ENCODE measurements at regions not wholly inside any gene's neighbourhood (a gene's known extent, or its start where the extent isn't known, plus 50 kb on each side); places are given as distances from the start of the nearest gene placed in this dataset.
"Not testable (repeated sequence)": the region's sequence is repeated elsewhere in the genome, so short reads cannot be mapped to it uniquely, and the experiment has no call there.

DNA sequence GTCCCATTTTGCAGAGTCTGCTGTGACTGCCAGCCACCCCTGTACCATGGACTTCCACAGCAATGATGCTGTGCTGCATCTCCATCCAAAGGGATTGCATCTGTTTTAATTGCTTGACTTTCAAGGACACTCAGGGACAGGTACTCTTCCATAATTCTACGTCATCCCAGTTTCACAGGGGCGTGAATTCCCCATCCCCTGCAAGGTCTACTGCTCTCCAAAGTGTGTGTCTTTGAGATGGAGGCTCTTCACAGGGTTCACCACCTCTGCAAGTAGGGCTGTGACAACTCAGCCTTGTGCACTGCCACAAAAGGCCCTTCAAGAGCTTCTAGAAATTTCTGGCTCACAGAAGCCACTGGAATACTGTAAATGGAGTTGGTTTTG, 304.3 kb upstream of the PLGLB1 start:
- H3F3A ChIP-seq (ENCODE audit: low read length, unreplicated experiment); CTCF ChIA-PET; intact Hi-C loops (cut with micrococcal nuclease); H3K4me3 ChIP-seq (ENCODE audit: low read length); H3K9me3 ChIP-seq (ENCODE audit: low read length); H4K20me1 ChIP-seq (ENCODE audit: low read length); ATAC-seq; H3K27me3 ChIP-seq (ENCODE audit: low read length); BruUV-seq (replicated peaks); H3K4me1 ChIP-seq (ENCODE audit: insufficient read depth, low read length); DNase-seq; POLR2A ChIA-PET (ENCODE audit: unreplicated experiment); H3K9me2 ChIP-seq (replicated peaks; ENCODE audit: low read length); H3K36me3 ChIP-seq (ENCODE audit: low read depth, low read length); H3K9ac ChIP-seq (ENCODE audit: low read length); H2AFZ ChIP-seq (ENCODE audit: low read length); H3K79me2 ChIP-seq (ENCODE audit: low read length): not testable (repeated sequence)
- Histone ChIP-seq H3K4me2 (ENCODE audit: low read length) (peak overlapping the region; percentile 46), H3K27ac (ENCODE audit: low read length) (peak overlapping the region; percentile 44)

DNA sequence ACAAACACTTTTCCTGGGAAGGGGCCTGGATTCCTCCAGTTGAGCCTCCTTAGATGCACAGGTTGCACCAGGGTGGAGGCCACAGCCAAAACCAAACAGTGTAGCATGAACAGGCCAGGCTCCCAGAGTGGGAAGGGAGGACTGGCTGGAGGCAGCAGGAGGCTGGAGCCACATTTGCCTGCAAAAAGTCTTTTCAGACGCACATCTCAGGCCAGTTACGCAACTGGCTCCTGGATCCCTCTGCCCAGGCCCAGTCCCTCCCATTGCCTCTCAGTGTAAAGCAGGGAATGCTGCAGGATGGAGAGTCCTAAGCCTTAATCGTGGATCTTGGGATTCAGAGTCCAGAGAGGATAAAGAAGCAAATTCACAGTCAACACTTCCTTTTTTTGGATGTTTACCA, 305.1 kb upstream of the PLGLB1 start:
- H4K20me1 ChIP-seq (ENCODE audit: low read length); H3K9ac ChIP-seq (ENCODE audit: low read length); H3F3A ChIP-seq (ENCODE audit: low read length, unreplicated experiment); H3K4me1 ChIP-seq (ENCODE audit: insufficient read depth, low read length); H3K36me3 ChIP-seq (ENCODE audit: low read depth, low read length); H3K79me2 ChIP-seq (ENCODE audit: low read length); BruUV-seq (replicated peaks); DNase-seq; H2AFZ ChIP-seq (ENCODE audit: low read length); intact Hi-C loops (cut with micrococcal nuclease); H3K27ac ChIP-seq (ENCODE audit: low read length); ATAC-seq; H3K4me2 ChIP-seq (ENCODE audit: low read length); H3K27me3 ChIP-seq (ENCODE audit: low read length); H3K9me2 ChIP-seq (replicated peaks; ENCODE audit: low read length); CTCF ChIA-PET; POLR2A ChIA-PET (ENCODE audit: unreplicated experiment); H3K9me3 ChIP-seq (ENCODE audit: low read length); H3K4me3 ChIP-seq (ENCODE audit: low read length): not testable (repeated sequence)

DNA sequence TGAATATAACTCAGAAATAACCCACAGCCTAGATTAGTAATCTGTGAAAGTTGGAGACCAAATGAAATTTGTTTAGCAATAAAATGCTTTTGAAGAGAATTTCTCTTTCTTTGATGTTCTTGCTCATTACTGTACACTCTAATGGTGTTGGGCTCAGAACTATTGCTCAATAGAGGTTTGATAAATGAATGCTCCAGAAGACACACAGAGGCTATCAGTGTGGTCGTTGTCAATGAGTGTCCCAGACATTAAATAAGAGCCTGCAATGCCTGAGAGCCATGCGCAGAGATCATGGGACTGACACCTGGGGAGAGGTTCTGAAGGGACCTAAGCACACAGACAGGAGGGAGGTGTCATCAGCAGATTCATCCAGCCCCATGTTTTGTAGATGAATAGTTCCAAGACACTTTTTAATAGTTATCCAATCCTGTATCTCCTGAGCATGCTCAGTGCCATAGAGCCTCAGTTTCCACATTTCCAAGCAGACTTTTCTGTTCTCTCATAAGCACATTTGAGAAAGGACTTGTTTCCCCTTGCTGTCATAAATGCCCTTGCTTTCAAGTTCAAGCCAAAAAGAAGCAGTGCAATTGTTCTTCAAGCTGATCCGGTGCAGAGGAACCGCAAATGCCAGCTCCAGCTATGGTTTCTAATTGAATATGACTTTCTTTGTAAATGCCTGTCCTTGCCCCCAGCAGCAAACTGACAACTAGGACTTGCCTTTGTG, 306.2 kb upstream of the PLGLB1 start:
- H3K4me2 ChIP-seq (ENCODE audit: low read length); POLR2A ChIA-PET (ENCODE audit: unreplicated experiment); DNase-seq; H3K4me3 ChIP-seq (ENCODE audit: low read length); ATAC-seq; H3K27me3 ChIP-seq (ENCODE audit: low read length); H3K4me1 ChIP-seq (ENCODE audit: insufficient read depth, low read length); H3K9ac ChIP-seq (ENCODE audit: low read length); BruUV-seq (replicated peaks); H3K36me3 ChIP-seq (ENCODE audit: low read depth, low read length); H3K9me3 ChIP-seq (ENCODE audit: low read length); H3K79me2 ChIP-seq (ENCODE audit: low read length); H3K9me2 ChIP-seq (replicated peaks; ENCODE audit: low read length); intact Hi-C loops (cut with micrococcal nuclease); H2AFZ ChIP-seq (ENCODE audit: low read length); H4K20me1 ChIP-seq (ENCODE audit: low read length); CTCF ChIA-PET; H3K27ac ChIP-seq (ENCODE audit: low read length); H3F3A ChIP-seq (ENCODE audit: low read length, unreplicated experiment): not testable (repeated sequence)

DNA sequence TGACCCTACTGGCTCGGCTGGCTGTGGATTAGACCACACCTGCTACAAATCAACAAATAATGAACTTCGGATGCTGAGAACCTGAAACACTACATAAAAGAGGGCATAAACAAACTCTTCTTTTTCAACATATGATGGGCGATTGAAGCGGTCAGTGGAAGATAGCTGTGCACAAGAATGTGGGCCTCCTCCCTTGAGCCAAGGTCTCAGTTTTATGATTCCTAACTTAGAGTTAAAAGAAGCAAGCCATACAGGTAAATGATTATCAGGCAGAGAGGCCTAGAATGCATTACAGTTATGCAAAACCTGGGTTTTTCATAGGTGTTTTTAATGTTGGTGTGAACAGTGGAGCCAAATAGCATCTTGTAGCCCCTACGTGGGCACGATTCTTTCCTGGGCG, 307.9 kb upstream of the PLGLB1 start:
- H3K9me2 ChIP-seq (replicated peaks; ENCODE audit: low read length); H3F3A ChIP-seq (ENCODE audit: low read length, unreplicated experiment); H3K79me2 ChIP-seq (ENCODE audit: low read length); H3K4me2 ChIP-seq (ENCODE audit: low read length); H4K20me1 ChIP-seq (ENCODE audit: low read length); DNase-seq; CTCF ChIA-PET; H3K9ac ChIP-seq (ENCODE audit: low read length); H3K27ac ChIP-seq (ENCODE audit: low read length); H3K4me3 ChIP-seq (ENCODE audit: low read length); H2AFZ ChIP-seq (ENCODE audit: low read length); H3K36me3 ChIP-seq (ENCODE audit: low read depth, low read length); ATAC-seq; H3K27me3 ChIP-seq (ENCODE audit: low read length); POLR2A ChIA-PET (ENCODE audit: unreplicated experiment); H3K4me1 ChIP-seq (ENCODE audit: insufficient read depth, low read length); H3K9me3 ChIP-seq (ENCODE audit: low read length); BruUV-seq (replicated peaks); intact Hi-C loops (cut with micrococcal nuclease): not testable (repeated sequence)

DNA sequence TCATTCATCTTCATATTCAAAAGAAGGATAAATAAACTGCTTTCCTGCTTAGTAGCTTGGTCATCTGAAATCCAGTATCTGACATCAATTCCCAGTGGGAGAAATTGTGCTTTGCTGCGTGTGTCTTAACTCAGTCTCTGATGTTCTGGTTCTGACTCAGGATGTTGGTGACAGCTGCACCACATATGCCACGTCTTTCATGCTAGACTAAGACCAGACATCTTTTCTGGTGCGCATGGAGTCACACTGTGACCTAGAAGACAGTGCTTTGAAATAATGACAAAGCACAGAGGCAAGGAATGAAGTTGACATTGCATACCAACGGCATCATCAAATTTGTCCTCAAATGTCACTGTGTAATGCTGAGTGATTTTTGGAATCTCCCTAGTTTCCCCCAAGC, 308.8 kb upstream of the PLGLB1 start:
- intact Hi-C loops (cut with micrococcal nuclease); H3K27me3 ChIP-seq (ENCODE audit: low read length); H4K20me1 ChIP-seq (ENCODE audit: low read length); H3K27ac ChIP-seq (ENCODE audit: low read length); H3F3A ChIP-seq (ENCODE audit: low read length, unreplicated experiment); H3K9me3 ChIP-seq (ENCODE audit: low read length); POLR2A ChIA-PET (ENCODE audit: unreplicated experiment); H3K4me3 ChIP-seq (ENCODE audit: low read length); ATAC-seq; H3K4me2 ChIP-seq (ENCODE audit: low read length); H3K4me1 ChIP-seq (ENCODE audit: insufficient read depth, low read length); CTCF ChIA-PET; H2AFZ ChIP-seq (ENCODE audit: low read length); H3K36me3 ChIP-seq (ENCODE audit: low read depth, low read length); H3K79me2 ChIP-seq (ENCODE audit: low read length); BruUV-seq (replicated peaks); H3K9me2 ChIP-seq (replicated peaks; ENCODE audit: low read length); DNase-seq; H3K9ac ChIP-seq (ENCODE audit: low read length): not testable (repeated sequence)

DNA sequence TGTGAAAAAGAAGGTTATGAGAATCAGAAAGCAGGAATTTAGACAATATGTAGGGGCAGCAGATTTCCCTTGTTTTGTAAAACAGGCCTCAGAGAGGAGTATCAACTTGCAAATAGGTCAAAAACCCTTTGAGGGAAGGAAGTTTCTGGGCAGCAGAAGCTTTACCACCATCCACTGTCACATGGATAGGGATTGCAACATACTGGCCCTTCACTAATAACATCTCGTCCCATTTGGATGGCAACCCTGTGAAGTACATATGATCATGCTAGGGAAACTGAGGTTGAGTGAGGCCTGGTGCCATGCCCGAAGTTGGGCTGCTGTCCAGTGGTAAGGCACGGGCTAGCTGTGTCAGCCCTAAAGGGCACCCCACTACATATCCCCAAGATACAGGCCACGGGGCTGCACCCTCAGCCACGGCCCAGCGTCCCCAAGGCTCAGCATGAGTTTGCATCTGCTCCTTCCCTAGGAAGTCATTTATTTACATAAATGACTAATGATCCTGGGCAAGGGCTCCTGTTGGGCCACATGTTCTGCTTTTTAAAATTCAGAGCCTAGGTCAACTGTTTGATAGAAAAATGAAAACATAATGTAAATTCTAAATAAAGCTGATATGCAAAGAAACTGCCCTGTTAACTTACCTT, 310.4 kb upstream of the PLGLB1 start:
- H3K9me3 ChIP-seq (ENCODE audit: low read length); H3K4me1 ChIP-seq (ENCODE audit: insufficient read depth, low read length); H3K27me3 ChIP-seq (ENCODE audit: low read length); H2AFZ ChIP-seq (ENCODE audit: low read length); H3K36me3 ChIP-seq (ENCODE audit: low read depth, low read length); H3K9ac ChIP-seq (ENCODE audit: low read length); intact Hi-C loops (cut with micrococcal nuclease); H3K79me2 ChIP-seq (ENCODE audit: low read length); H4K20me1 ChIP-seq (ENCODE audit: low read length); H3K9me2 ChIP-seq (replicated peaks; ENCODE audit: low read length); H3K4me2 ChIP-seq (ENCODE audit: low read length); H3K4me3 ChIP-seq (ENCODE audit: low read length); POLR2A ChIA-PET (ENCODE audit: unreplicated experiment); H3F3A ChIP-seq (ENCODE audit: low read length, unreplicated experiment); H3K27ac ChIP-seq (ENCODE audit: low read length); BruUV-seq (replicated peaks); CTCF ChIA-PET: not testable (repeated sequence)
- ATAC-seq, result peak; percentile 99
- peak; percentile 4 for DNase-seq

DNA sequence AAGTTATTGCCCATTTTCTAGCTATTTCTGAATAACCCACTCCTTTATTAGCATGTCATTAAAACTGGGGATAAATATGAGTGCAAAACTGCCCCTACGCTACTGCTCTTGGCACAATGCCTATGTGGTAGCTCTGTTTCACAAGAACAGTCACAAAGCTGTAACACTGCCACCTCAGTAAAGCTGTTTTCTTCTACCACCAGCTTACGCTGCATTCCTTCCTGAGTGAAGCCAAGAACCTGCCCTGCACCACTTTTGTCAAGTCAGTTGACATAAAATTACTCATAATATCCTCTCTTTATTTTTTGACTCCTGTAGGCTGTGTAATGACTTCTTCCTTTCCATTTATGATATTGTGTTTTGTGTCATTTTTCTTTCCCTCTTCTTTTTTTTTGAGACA, 313.2 kb upstream of the PLGLB1 start:
- H3K4me3 ChIP-seq (ENCODE audit: low read length); H3K9ac ChIP-seq (ENCODE audit: low read length); H3K4me2 ChIP-seq (ENCODE audit: low read length); H3K4me1 ChIP-seq (ENCODE audit: insufficient read depth, low read length); H2AFZ ChIP-seq (ENCODE audit: low read length); intact Hi-C loops (cut with micrococcal nuclease); BruUV-seq (replicated peaks); H3K9me3 ChIP-seq (ENCODE audit: low read length); ATAC-seq; CTCF ChIA-PET; H3F3A ChIP-seq (ENCODE audit: low read length, unreplicated experiment); POLR2A ChIA-PET (ENCODE audit: unreplicated experiment); H3K27ac ChIP-seq (ENCODE audit: low read length); H3K79me2 ChIP-seq (ENCODE audit: low read length); H3K36me3 ChIP-seq (ENCODE audit: low read depth, low read length); DNase-seq; H4K20me1 ChIP-seq (ENCODE audit: low read length); H3K9me2 ChIP-seq (replicated peaks; ENCODE audit: low read length); H3K27me3 ChIP-seq (ENCODE audit: low read length): not testable (repeated sequence)

All from PC-3 (cell line).